Activated naive CD4-positive, alpha-beta T cell treated with anti-CD3 and anti-CD28 coated beads for 36 hours (primary cell): ENCODE measurements at regions not wholly inside any gene's neighbourhood (a gene's known extent, or its start where the extent isn't known, plus 50 kb on each side); places are given as distances from the start of the nearest gene placed in this dataset.

Experiments
- CTCF ChIA-PET: fragments of 350-600 bp; sonication (Branson Sonifier 250); formaldehyde crosslinking; loops from one replicate; lab custom pipeline; 2021; ENCODE audit warnings: antibody characterized with exemption; lab: Charles Lee
- DNase-seq: peaks from one replicate; pipeline ENCODE4 v3.0.0-alpha.2; 2020
- H3K27ac Mint-ChIP-seq: one replicate; pipeline ENCODE4 v1.8.0; 2021; ENCODE audit warnings: mild to moderate bottlenecking, mixed read lengths
- H3K27me3 Mint-ChIP-seq: one replicate; pipeline ENCODE4 v1.8.0; 2021; ENCODE audit warnings: low read depth, mixed read lengths
- H3K36me3 Mint-ChIP-seq: one replicate; pipeline ENCODE4 v1.8.0; 2021; ENCODE audit warnings: low read depth, mixed read lengths
- H3K4me1 Mint-ChIP-seq: one replicate; pipeline ENCODE4 v1.8.0; 2021; ENCODE audit warnings: low read depth, mixed read lengths
- H3K4me3 Mint-ChIP-seq: one replicate; pipeline ENCODE4 v1.8.0; 2021; ENCODE audit warnings: mild to moderate bottlenecking, moderate library complexity, mixed read lengths
- H3K9me3 Mint-ChIP-seq: one replicate; pipeline ENCODE4 v1.8.0; 2021; ENCODE audit warnings: mixed read lengths
- intact Hi-C: fragments of 100-400 bp; cut with micrococcal nuclease; formaldehyde crosslinking; loops from one replicate; pipeline ENCODE4 v1.15.1; 2023

DNA sequence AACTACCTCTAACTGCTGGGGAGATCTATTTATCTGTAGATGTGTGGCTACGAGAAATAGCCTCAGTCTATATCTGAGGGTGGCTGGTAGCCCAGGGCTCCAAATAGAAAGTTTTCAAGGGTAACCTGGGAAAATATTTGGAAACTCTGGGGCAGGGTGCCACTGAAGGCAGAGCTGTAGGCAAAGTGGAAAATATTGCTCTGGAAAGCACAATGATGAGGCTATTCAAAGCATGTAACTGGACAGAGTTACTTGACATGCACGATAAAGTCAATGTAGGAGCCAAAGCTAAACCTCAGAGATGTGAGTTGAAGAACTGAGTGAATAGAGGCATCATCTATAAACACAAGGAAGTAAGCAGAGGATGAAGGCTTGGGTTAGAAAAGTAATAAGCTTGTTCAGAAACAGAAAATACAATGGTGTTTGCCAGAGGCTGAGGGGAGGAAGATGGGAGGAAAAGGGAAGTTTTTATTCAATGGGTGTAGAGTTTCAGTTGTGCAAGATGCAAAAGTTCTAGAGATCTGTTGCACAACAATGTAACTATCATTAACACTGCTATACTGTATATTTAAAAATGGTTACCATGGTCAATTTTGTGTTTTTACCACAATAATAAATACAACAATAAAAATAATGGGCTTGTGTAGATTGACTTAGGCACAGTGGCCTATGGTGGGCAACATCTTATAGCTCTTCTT is 171.6 kb downstream of the MBD2 start:
- Mint-ChIP-seq H3K27ac (no peak overlapping the region), H3K36me3 (no peaks in the 10 kb centered on the region), H3K4me3 (no peak overlapping the region), H3K4me1 (no peaks in the 10 kb centered on the region), H3K9me3 (no peaks in the 10 kb centered on the region), H3K27me3 (peaks cover 2% of the 10 kb centered on the region)
- CTCF ChIA-PET: no interaction called here
- intact Hi-C loops: no loop called here
- no peak for DNase-seq

DNA sequence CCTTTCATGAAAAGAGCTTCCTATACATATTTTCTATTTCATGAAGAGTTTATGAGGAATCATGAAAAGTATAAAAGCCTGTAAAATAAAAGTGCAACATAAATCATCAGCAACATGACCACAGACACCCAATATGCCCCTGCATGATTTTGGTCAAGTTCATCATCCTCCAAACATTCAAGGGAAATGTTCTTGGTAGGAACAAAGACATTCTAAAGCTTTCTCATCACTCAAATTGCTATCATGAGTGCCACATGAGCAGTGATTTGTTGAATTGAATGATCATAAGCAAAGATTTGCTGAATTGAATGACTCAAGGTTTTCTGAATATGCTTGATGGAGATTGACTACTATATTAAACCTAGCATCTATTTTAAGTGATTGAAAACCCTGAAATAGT is 172.2 kb downstream of the MBD2 start:
- Mint-ChIP-seq H3K9me3 (no peaks in the 10 kb centered on the region), H3K4me1 (no peaks in the 10 kb centered on the region), H3K36me3 (no peaks in the 10 kb centered on the region), H3K27ac (no peak overlapping the region), H3K27me3 (peaks cover 2% of the 10 kb centered on the region), H3K4me3 (no peak overlapping the region)
- intact Hi-C loops: no loop called here
- CTCF ChIA-PET: no interaction called here
- no peak for DNase-seq

DNA sequence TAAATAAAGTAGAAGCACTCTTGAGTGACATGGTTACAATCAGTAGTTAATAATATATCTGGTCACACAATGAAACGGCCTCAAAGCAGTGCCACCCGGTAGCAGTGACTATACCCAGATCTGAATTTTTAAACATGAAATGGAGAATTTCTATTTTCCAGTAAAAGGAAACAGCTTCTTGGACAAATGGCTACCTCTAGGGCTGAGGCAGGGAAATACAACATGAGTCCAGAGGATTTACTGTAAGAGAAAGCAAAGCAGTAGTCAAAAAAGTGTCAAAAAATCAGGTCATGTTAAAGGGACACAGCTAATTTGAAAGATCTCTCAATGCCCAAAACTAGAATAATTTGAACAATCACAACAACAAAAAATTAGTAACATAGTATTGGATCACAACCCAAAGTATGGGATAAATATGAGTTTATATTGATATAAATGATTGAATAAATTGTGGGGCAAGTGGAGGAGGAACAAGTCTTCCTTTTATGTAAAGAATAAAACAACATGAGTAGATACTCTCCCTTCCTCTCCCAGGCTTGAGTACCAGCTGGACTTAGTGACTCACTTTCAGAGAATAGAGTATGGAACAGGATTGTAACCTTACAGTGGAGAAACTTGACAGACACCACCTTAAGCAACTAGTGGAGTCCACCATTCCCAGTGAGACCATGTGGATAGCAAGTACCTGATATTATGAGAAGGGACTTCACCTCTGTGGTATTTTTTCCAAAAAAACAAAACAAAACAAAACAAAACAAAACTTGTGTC is 180.8 kb downstream of the MBD2 start:
- Mint-ChIP-seq H3K36me3 (no peaks in the 10 kb centered on the region), H3K27ac (no peak overlapping the region), H3K4me3 (no peak overlapping the region), H3K4me1 (no peaks in the 10 kb centered on the region), H3K9me3 (no peaks in the 10 kb centered on the region), H3K27me3 (peaks cover 6% of the 10 kb centered on the region)
- no peak for DNase-seq
- intact Hi-C loops: no loop called here
- CTCF ChIA-PET: no interaction called here

DNA sequence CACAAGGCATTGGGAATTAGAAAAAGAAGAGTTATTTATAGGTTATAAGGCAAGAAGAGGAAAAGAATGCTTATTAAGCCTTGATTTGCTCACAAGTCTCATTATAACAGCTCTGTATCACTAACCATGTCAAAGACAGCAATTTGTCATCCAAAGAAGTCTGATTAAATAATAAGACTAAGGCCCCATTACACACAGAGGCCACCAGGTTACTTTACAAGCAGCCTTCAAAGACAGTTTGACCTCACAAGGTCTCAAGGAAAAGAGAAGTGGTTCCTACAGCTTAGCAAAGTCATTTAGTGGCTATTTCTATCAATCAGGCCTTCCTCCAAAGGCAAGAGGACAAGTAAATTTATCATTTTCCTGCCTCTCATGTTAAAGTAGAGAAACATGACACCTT is 188.5 kb downstream of the MBD2 start:
- Mint-ChIP-seq H3K4me3 (no peak overlapping the region), H3K36me3 (no peaks in the 10 kb centered on the region), H3K27me3 (peaks cover 8% of the 10 kb centered on the region), H3K27ac (no peak overlapping the region), H3K4me1 (no peaks in the 10 kb centered on the region), H3K9me3 (no peaks in the 10 kb centered on the region)
- CTCF ChIA-PET: interaction anchor here (1.0 kb wide), 1 partner anchor 84 kb away, joined by 5 read pairs; no protein-coding TSS in a partner anchor
- intact Hi-C loops: no loop called here
- DNase-seq: no peak

DNA sequence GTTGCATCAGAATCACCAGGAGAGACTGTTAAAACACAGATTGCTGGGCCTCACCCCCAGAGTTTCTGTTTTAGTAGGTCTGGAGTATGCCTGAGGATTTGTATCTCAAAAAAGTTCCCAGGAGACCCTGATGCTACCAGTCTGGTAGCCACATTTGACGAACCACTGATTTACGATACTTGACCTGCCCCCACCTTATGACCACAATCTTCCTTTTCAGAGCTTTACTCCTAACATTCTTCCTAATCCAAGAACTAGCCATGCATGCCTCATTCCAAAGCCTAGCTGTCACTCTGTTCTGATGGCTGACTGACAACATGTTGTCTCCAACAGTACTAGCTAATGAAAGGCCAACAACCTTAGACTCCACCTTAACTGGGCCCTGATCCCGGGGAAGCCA is 191.4 kb downstream of the MBD2 start:
- H3K9me3 Mint-ChIP-seq: no peaks in the 10 kb centered on the region
- no peak overlapping the region for H3K27ac Mint-ChIP-seq
- intact Hi-C loops: no loop called here
- CTCF ChIA-PET: no interaction called here
- peaks cover 7% of the 10 kb centered on the region for H3K27me3 Mint-ChIP-seq
- no peaks in the 10 kb centered on the region for H3K36me3 Mint-ChIP-seq
- DNase-seq: no peak
- no peak overlapping the region for H3K4me3 Mint-ChIP-seq
- H3K4me1 Mint-ChIP-seq: no peaks in the 10 kb centered on the region

DNA sequence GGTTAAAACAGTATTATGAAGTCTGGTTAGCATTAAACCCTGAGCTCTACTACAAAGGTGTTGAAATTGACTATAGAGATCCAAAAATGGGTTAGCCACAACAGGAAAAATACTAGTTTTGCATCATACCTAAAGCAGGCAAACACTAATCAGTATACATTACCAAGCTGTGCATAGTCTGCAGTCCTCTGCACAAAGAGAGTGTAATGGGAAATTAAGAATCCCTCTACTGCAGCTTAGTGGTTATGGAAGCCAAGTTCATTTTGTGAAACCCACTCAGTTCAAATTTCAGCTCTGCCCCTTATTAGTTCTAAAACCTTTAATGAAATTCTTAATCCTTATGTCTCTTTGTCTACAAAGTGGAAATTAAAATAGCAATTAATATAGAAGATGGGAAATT is 192.1 kb downstream of the MBD2 start:
- H3K27me3 Mint-ChIP-seq: peaks cover 9% of the 10 kb centered on the region
- H3K4me1 Mint-ChIP-seq: no peaks in the 10 kb centered on the region
- no peak overlapping the region for H3K4me3 Mint-ChIP-seq
- intact Hi-C loops: no loop called here
- no peak for DNase-seq
- no peak overlapping the region for H3K27ac Mint-ChIP-seq
- CTCF ChIA-PET: no interaction called here
- no peaks in the 10 kb centered on the region for H3K36me3 Mint-ChIP-seq
- H3K9me3 Mint-ChIP-seq: no peaks in the 10 kb centered on the region

DNA sequence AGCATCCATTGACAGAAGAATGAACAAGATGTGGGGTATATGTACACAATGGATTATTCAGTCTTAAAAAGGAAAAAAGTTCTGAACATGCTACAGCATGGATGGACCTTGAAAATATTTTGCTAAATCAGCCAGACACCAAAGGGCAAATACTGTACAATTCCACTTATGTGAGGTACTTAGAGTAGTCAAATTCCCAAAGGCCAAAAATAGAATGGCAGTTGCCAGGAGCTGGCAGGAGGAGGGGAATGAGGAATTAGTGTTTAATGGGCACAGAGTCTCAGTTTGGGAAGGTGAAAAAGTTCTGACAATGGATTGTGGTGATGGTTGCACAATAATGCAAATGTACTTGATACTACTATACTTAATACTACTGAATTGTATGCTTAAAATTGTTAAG is 193.2 kb downstream of the MBD2 start:
- intact Hi-C loops: no loop called here
- H3K27me3 Mint-ChIP-seq: peaks cover 6% of the 10 kb centered on the region
- no peaks in the 10 kb centered on the region for H3K9me3 Mint-ChIP-seq
- no peak overlapping the region for H3K27ac Mint-ChIP-seq
- no peak for DNase-seq
- CTCF ChIA-PET: no interaction called here
- no peak overlapping the region for H3K4me3 Mint-ChIP-seq
- H3K36me3 Mint-ChIP-seq: no peaks in the 10 kb centered on the region
- no peaks in the 10 kb centered on the region for H3K4me1 Mint-ChIP-seq

DNA sequence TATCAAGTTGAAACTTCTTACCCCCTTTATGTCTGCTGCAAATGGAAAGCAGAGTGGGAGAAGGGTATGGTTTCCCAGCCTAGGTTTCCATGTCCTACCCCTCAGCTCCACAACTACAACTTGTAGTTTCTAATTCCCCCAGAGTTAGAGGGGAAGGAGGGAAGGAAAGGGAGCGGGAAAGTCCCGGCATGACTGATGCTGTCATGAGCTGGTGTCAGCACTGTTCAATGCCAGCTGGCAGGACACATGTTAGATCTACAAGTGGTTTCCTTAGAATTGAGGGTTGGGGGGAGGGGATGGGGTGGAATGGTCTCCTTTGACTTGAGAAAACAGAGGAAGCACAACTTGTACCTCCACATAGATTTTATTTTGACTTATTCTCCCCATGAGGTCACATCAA is 194.0 kb downstream of the MBD2 start:
- H3K36me3 Mint-ChIP-seq: no peaks in the 10 kb centered on the region
- no peaks in the 10 kb centered on the region for H3K9me3 Mint-ChIP-seq
- H3K27me3 Mint-ChIP-seq: peaks cover 6% of the 10 kb centered on the region
- H3K4me3 Mint-ChIP-seq: no peak overlapping the region
- no peak overlapping the region for H3K27ac Mint-ChIP-seq
- intact Hi-C loops: no loop called here
- H3K4me1 Mint-ChIP-seq: no peaks in the 10 kb centered on the region
- DNase-seq: no peak
- CTCF ChIA-PET: no interaction called here

GRCh38 chr18:54023471-54023870 is 201.0 kb downstream of the MBD2 start:
- no peak for DNase-seq
- Mint-ChIP-seq H3K36me3 (no peaks in the 10 kb centered on the region), H3K27ac (no peak overlapping the region), H3K27me3 (peaks cover 2% of the 10 kb centered on the region), H3K4me3 (no peak overlapping the region), H3K4me1 (no peaks in the 10 kb centered on the region), H3K9me3 (no peaks in the 10 kb centered on the region)
- CTCF ChIA-PET: no interaction called here
- intact Hi-C loops: no loop called here

DNA sequence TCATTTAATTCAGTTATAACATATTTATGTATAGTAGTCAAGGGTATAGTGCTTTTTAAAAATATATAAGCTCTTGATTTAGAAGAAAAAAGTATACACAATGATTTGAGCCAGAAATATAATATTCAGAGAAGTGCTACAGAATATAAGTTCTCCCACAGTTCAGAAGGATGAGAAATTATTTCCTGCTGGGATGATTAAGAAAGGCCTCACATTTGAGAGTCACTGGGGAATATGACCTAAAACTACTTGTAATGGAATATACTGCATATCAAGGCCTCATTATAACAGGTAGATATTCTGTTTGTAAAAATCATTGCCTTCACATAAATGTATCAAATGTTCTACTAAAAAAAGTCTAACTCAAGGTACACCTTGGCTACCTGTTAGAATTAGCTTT is 203.5 kb downstream of the MBD2 start:
- H3K9me3 Mint-ChIP-seq: no peaks in the 10 kb centered on the region
- no peak overlapping the region for H3K4me3 Mint-ChIP-seq
- no peaks in the 10 kb centered on the region for H3K27me3 Mint-ChIP-seq
- H3K36me3 Mint-ChIP-seq: no peaks in the 10 kb centered on the region
- DNase-seq: no peak
- H3K4me1 Mint-ChIP-seq: no peaks in the 10 kb centered on the region
- CTCF ChIA-PET: no interaction called here
- intact Hi-C loops: no loop called here
- no peak overlapping the region for H3K27ac Mint-ChIP-seq

GRCh38 chr18:54020156-54020745 is 204.2 kb downstream of the MBD2 start:
- H3K4me3 Mint-ChIP-seq: no peak overlapping the region
- H3K9me3 Mint-ChIP-seq: no peaks in the 10 kb centered on the region
- CTCF ChIA-PET: no interaction called here
- no peaks in the 10 kb centered on the region for H3K36me3 Mint-ChIP-seq
- no peaks in the 10 kb centered on the region for H3K4me1 Mint-ChIP-seq
- H3K27ac Mint-ChIP-seq: no peak overlapping the region
- no peaks in the 10 kb centered on the region for H3K27me3 Mint-ChIP-seq
- intact Hi-C loops: no loop called here
- no peak for DNase-seq

GRCh38 chr18:54019641-54020040 is 204.8 kb downstream of the MBD2 start:
- H3K36me3 Mint-ChIP-seq: no peaks in the 10 kb centered on the region
- H3K4me3 Mint-ChIP-seq: no peak overlapping the region

DNA sequence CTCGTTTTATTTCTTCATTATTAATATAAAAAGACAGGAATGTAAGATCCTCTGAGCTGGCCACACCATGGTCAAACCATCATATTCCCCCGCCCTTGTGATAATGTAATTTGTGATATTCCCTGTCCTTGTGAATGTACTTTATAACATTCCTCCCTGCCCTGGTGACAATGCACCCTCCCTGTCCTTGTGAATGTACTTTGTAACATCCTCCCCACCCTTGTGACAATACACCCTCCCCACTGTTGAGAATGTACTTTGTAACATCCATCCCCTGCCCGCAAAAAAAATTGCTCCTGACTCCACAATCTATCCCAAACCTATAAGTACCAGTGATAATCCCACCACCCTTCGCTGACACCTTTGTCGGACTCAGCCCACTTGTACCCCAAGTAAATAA is 211.0 kb downstream of the MBD2 start:
- Mint-ChIP-seq H3K27me3 (no peaks in the 10 kb centered on the region), H3K4me1 (no peaks in the 10 kb centered on the region), H3K9me3 (peaks cover 1% of the 10 kb centered on the region), H3K4me3 (no peak overlapping the region), H3K27ac (no peak overlapping the region), H3K36me3 (no peaks in the 10 kb centered on the region)
- intact Hi-C loops: no loop called here
- CTCF ChIA-PET: no interaction called here
- no peak for DNase-seq

More at GRCh38 chr18:54019641-54020040, 204.8 kb downstream of the MBD2 start:
- DNase-seq: no peak
- H3K4me1 Mint-ChIP-seq: no peaks in the 10 kb centered on the region
- H3K27ac Mint-ChIP-seq: no peak overlapping the region
- CTCF ChIA-PET: interaction anchor here (0.8 kb wide), 1 partner anchor 209 kb away, joined by 3 read pairs; no protein-coding TSS in a partner anchor
- no peaks in the 10 kb centered on the region for H3K27me3 Mint-ChIP-seq
- intact Hi-C loops: no loop called here
- H3K9me3 Mint-ChIP-seq: no peaks in the 10 kb centered on the region
